HFFc6 (cell line): ENCODE measurements at regions not wholly inside any gene's neighbourhood (a gene's known extent, or its start where the extent isn't known, plus 50 kb on each side); places are given as distances from the start of the nearest gene placed in this dataset.
"Not testable (repeated sequence)": the region's sequence is repeated elsewhere in the genome, so short reads cannot be mapped to it uniquely, and the experiment has no call there.

Experiments used
- DNase-seq: peaks from one replicate; pipeline ENCODE4 v3.0.0-alpha.2; 2018
- H3K27ac Mint-ChIP-seq: 2 replicates; pipeline ENCODE4 v1.8.0; 2020; ENCODE audit warnings: mild to moderate bottlenecking, mixed read lengths
- H3K27me3 Mint-ChIP-seq: 2 replicates; pipeline ENCODE4 v1.8.0; 2021; ENCODE audit warnings: mild to moderate bottlenecking, moderate library complexity, mixed read lengths; ENCODE audit not compliant: insufficient read depth
- H3K36me3 Mint-ChIP-seq: 2 replicates; pipeline ENCODE4 v1.8.0; 2021; ENCODE audit warnings: low read depth, mixed read lengths
- H3K4me1 Mint-ChIP-seq: 2 replicates; pipeline ENCODE4 v1.8.0; 2020; ENCODE audit warnings: low read depth, mixed read lengths
- H3K4me3 Mint-ChIP-seq: 2 replicates; pipeline ENCODE4 v1.8.0; 2020; ENCODE audit warnings: mild to moderate bottlenecking, moderate library complexity, mixed read lengths
- H3K9me3 Mint-ChIP-seq: 2 replicates; pipeline ENCODE4 v1.8.0; 2020; ENCODE audit warnings: mild to moderate bottlenecking, mixed read lengths
- TF ChIP-seq, protein P1 (sequence below): fragments of 200-600 bp; sonication (generic); IDR thresholded peaks from 2 replicates; pipeline ENCODE4 v1.5.0; 2021; ENCODE audit warnings: antibody characterized with exemption, mild to moderate bottlenecking

DNA sequence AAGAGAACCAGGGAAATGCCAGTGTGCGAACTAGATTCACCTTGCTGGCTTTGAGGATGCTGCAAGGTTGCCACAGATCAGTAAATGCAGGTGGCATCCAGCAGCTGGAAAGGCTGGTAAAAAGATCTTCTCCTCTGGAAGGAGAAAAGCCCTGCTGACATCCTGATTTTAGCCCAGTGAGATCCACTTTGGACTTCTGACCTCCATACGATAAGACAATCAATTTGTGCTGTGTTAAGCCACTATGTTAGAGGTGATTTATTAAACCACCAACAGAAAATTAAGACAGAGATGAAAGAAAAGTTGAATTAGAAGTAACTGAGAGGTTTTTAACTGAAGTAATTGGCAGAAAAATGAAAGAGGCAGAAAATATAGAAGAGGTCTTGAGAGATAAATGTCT, 283.8 kb upstream of the CDH12 start:
- H3K4me3 Mint-ChIP-seq = no peak overlapping the region
- no peaks in the 10 kb centered on the region for H3K36me3 Mint-ChIP-seq
- no peaks in the 10 kb centered on the region for H3K27me3 Mint-ChIP-seq
- DNase-seq = no peak
- no peaks in the 10 kb centered on the region for H3K4me1 Mint-ChIP-seq
- TF ChIP-seq, protein P1, sequence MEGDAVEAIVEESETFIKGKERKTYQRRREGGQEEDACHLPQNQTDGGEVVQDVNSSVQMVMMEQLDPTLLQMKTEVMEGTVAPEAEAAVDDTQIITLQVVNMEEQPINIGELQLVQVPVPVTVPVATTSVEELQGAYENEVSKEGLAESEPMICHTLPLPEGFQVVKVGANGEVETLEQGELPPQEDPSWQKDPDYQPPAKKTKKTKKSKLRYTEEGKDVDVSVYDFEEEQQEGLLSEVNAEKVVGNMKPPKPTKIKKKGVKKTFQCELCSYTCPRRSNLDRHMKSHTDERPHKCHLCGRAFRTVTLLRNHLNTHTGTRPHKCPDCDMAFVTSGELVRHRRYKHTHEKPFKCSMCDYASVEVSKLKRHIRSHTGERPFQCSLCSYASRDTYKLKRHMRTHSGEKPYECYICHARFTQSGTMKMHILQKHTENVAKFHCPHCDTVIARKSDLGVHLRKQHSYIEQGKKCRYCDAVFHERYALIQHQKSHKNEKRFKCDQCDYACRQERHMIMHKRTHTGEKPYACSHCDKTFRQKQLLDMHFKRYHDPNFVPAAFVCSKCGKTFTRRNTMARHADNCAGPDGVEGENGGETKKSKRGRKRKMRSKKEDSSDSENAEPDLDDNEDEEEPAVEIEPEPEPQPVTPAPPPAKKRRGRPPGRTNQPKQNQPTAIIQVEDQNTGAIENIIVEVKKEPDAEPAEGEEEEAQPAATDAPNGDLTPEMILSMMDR = no peak
- H3K27ac Mint-ChIP-seq = no peak overlapping the region
- H3K9me3 Mint-ChIP-seq = peaks cover 11% of the 10 kb centered on the region

DNA sequence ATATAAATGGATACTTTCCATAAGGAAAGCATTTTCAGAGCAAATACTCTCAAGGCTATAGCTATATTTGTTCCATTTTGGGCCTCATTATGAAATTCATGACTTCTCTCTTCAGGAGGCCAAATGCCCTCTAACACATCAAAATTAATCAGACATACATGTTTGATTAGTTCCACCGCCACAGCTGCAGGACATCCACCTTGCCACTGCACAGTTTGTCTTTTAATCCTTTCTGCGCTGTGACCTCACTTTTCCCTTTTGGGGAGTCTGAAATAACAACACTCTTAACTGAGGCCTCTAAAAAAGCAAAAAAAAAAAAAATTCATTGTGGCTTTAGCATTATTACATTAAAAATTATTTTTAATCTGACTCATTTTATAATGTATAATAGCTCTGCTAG, 279.1 kb upstream of the CDH12 start:
- no peak for DNase-seq
- H3K36me3 Mint-ChIP-seq = no peaks in the 10 kb centered on the region
- H3K9me3 Mint-ChIP-seq = peaks cover 15% of the 10 kb centered on the region
- H3K4me3 Mint-ChIP-seq = no peak overlapping the region
- no peaks in the 10 kb centered on the region for H3K27me3 Mint-ChIP-seq
- H3K27ac Mint-ChIP-seq = no peak overlapping the region
- H3K4me1 Mint-ChIP-seq = no peaks in the 10 kb centered on the region
- TF ChIP-seq, protein P1 = no peak

DNA sequence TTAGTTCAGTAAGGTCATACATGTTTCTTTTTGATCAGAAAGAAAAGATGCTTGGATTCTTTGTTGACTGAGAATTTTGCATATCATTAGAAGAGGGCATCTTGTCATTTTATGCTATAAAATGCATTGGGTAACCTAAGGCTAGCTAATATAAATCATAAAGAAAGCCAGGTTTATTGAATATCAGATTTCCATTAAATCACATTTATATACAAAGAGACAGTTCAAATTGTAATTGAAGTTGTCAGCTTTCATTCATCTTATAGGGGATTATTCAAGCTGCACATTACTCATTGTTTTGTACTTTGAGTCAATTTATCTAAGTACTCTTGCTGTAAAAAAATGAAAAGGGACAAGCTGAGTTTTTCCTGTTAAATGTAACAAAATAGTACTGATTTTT, 259.1 kb upstream of the CDH12 start:
- Mint-ChIP-seq H3K9me3 (peaks cover 35% of the 10 kb centered on the region), H3K36me3 (no peaks in the 10 kb centered on the region), H3K4me3 (no peak overlapping the region), H3K27me3 (no peaks in the 10 kb centered on the region), H3K4me1 (no peaks in the 10 kb centered on the region), H3K27ac (no peak overlapping the region)
- DNase-seq = no peak
- TF ChIP-seq, protein P1 = no peak

DNA sequence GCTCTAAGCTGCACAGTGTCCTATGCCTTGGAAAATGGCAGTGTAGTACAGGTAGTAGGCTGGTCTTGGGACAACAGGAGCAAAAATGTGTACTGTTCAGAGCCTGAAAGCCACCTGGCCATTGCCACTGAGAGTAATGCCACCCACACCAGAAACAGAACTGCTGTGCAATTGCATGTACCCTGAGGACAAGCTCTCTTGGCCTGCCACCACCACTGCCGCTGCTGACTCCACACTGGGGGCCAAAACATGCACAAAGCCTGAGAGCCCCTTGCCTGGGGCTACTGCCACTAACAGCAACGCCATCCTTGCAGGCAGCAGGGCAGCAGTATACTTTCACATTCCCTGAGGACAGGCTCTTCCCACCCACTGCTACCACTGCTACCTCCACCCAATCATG, 251.9 kb upstream of the CDH12 start:
- TF ChIP-seq, protein P1 = no peak
- Mint-ChIP-seq H3K36me3 (no peaks in the 10 kb centered on the region; the same call in 1 of the 2 replicates), H3K9me3 (peaks cover 81% of the 10 kb centered on the region), H3K27me3 (no peaks in the 10 kb centered on the region), H3K27ac (no peak overlapping the region), H3K4me3 (no peak overlapping the region), H3K4me1 (no peaks in the 10 kb centered on the region)
- no peak for DNase-seq

DNA sequence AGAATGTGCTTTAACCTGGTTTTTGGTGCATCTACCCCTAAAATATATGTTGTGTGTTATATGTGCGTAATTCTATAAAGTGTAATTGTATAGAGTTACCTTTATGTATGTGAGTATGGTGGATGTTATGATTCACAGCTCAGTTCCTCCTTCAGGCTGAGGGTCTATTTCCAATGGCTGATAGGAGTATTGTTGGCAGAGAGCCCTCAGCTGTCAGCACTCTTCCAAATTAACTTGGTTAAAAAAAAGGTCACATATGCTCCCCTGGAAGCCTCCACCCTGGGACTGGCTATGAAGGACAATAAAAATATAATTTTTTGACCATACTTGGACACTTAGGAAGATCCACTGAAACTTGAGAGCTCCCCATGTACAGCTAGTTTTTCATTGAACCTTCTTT, 250.4 kb upstream of the CDH12 start:
- TF ChIP-seq, protein P1 = no peak
- Mint-ChIP-seq H3K27ac (no peak overlapping the region), H3K36me3 (no peaks in the 10 kb centered on the region; the same call in 1 of the 2 replicates), H3K4me3 (no peak overlapping the region), H3K27me3 (no peaks in the 10 kb centered on the region), H3K4me1 (no peaks in the 10 kb centered on the region), H3K9me3 (peaks cover 67% of the 10 kb centered on the region)
- no peak for DNase-seq

DNA sequence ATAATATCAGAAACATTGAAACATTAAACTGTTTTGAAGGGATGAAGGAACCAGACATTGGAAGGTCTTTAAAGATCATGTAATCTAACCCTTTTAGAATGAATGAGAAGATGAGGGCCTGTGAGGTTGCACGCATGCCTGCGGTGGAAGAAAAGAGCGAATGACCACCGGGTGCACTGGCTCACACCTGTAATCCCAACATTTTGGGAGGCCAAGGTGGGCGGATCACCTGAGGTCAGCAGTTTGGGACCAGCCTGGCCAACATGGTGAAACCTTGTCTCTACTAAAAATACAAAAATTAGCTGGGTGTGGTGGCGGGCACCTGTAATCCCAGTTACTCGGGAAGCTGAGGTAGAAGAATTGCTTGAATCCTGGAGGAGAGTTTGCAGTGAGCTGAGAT, 242.3 kb upstream of the CDH12 start:
- H3K4me1 Mint-ChIP-seq, H3K27ac Mint-ChIP-seq, H3K36me3 Mint-ChIP-seq, H3K27me3 Mint-ChIP-seq, DNase-seq, H3K4me3 Mint-ChIP-seq: not testable (repeated sequence)
- peaks cover 28% of the 10 kb centered on the region for H3K9me3 Mint-ChIP-seq
